ENCODE measurements at regions not wholly inside any gene's neighbourhood (a gene's known extent, or its start where the extent isn't known, plus 50 kb on each side); places are given as distances from the start of the nearest gene placed in this dataset.

DNA sequence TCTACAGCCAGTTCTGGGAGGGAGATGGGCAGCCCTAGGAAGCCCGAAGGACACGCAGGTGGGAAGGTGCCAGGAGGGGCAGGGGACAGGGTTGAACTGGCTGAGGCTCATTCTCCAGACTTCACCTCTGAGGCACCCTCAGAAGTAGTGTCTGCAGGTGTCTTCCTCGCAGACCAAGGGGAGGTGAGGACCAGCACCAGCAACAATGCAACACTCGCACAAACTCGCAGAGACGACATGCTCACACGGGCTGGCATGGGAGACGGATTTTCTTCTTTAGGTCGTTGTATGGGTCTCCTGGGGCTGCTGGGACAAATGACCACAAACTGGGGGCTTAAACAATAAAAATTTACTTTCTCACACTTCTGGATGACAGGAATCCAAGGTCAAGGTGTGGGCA is 132.2 kb upstream of the FOXF1 start:
- H3K27ac ChIP-seq (ENCODE audit: insufficient read depth in 1 of 2, low read depth in 1 of 2, low read length in 2 of 2, poor library complexity in 1 of 2, severe bottlenecking in 2 of 2): no peak overlapping the region
- H3K4me3 ChIP-seq (ENCODE audit: control insufficient read depth in 1 of 7, extremely low read depth in 1 of 7, insufficient read depth in 4 of 7, low read depth in 2 of 7, low read length in 6 of 7): no peak overlapping the region
- no peak for DNase-seq
- no peaks in the 10 kb centered on the region for H3K36me3 ChIP-seq (ENCODE audit: control insufficient read depth in 4 of 4, insufficient read depth in 4 of 4, low read length in 3 of 4)
- H3K9me3 ChIP-seq (ENCODE audit: control extremely low read depth in 1 of 5, control insufficient read depth in 4 of 5, insufficient read depth in 2 of 5, low read depth in 1 of 5, low read length in 4 of 5): peaks cover 0 to 10% (median 5%) of the 10 kb centered on the region in 5 experiments
- WGBS (ENCODE audit: insufficient coverage): 96% methylated on average over 9 of the region's 9 CpGs
- peaks cover 0 to 2% (median 0%) of the 10 kb centered on the region in 4 experiments for H3K4me1 ChIP-seq (ENCODE audit: control extremely low read depth in 1 of 4, control insufficient read depth in 4 of 4, insufficient read depth in 4 of 4, low read length in 3 of 4)
- POLR2A ChIA-PET: no interaction called here
- H3K27me3 ChIP-seq (replicated peaks in 2 of 5; ENCODE audit: control insufficient read depth in 4 of 5, insufficient read depth in 5 of 5, low read length in 4 of 5): peaks cover 1 to 69% (median 5%) of the 10 kb centered on the region in 5 experiments
- CTCF ChIA-PET: no interaction called here

DNA sequence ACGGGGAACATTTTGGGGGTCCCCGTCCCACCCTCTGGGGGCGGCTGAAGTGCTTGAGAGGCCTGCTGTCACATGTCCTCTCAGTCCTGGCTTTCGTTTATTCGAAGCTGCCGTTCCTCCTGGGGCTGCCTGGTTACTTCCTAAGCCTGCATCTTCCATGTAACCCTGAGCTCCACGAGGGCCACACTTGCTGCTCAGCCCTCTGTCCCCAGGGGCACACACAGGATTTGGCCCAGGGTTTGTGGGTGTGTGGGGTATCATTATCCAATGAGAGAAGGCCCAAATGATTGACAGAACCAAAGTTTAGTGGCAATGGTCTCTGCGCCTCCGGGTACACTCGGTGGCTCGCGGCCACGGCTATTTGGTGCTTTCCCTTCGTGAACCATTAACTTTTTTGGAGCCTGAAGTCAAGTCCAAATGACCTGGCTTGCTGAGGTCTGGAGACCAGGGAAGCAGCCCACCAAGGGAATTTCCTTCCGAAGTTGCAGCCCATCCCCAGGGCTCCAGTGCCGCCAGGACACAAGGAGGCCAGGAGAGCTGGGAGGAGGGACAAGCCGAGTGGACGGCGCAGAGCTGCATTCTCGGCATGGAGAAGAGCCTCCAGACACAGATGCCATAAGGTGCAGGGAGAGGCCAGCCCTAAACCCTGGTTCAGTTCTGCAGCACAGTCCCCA is 131.4 kb upstream of the FOXF1 start:
- DNase-seq: no peak
- H3K27me3 ChIP-seq (replicated peaks in 2 of 5; ENCODE audit: control insufficient read depth in 4 of 5, insufficient read depth in 5 of 5, low read length in 4 of 5): peaks cover 2 to 73% (median 7%) of the 10 kb centered on the region in 5 experiments
- 91% methylated on average over 16 of the region's 20 CpGs for WGBS (ENCODE audit: insufficient coverage)

DNA sequence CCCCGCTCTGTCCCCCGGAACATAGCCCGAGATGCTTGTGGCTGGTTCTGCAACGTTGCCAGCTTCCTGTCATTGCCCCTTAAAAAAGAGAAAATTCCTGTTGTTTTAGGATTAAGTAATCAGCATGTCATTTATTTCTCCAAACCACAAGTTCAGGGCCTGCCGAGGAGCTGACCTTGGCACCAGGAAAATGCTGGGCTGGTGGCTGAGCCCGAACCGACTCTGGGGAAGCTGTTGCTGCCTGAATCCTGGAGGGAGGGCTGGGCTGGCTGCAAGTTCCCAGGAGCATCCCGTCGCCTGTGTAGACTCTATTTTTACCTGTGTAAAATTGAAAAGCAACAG is 130.9 kb upstream of the FOXF1 start:
- 39% methylated on average over 7 of the region's 9 CpGs for WGBS (ENCODE audit: insufficient coverage)
- no peak overlapping the region for H3K4me3 ChIP-seq (ENCODE audit: control insufficient read depth in 1 of 7, extremely low read depth in 1 of 7, insufficient read depth in 4 of 7, low read depth in 2 of 7, low read length in 6 of 7)
- no peaks in the 10 kb centered on the region for H3K36me3 ChIP-seq (ENCODE audit: control insufficient read depth in 4 of 4, insufficient read depth in 4 of 4, low read length in 3 of 4)
- POLR2A ChIA-PET: no interaction called here
- H3K9me3 ChIP-seq (ENCODE audit: control extremely low read depth in 1 of 5, control insufficient read depth in 4 of 5, insufficient read depth in 2 of 5, low read depth in 1 of 5, low read length in 4 of 5): peaks cover 0 to 5% (median 2%) of the 10 kb centered on the region in 5 experiments
- no peak for DNase-seq
- CTCF ChIA-PET: no interaction called here
- peaks cover 2 to 73% (median 7%) of the 10 kb centered on the region in 5 experiments for H3K27me3 ChIP-seq (replicated peaks in 2 of 5; ENCODE audit: control insufficient read depth in 4 of 5, insufficient read depth in 5 of 5, low read length in 4 of 5)
- H3K27ac ChIP-seq (ENCODE audit: insufficient read depth in 1 of 2, low read depth in 1 of 2, low read length in 2 of 2, poor library complexity in 1 of 2, severe bottlenecking in 2 of 2): no peak overlapping the region
- peaks cover 0 to 2% (median 0%) of the 10 kb centered on the region in 4 experiments for H3K4me1 ChIP-seq (ENCODE audit: control extremely low read depth in 1 of 4, control insufficient read depth in 4 of 4, insufficient read depth in 4 of 4, low read length in 3 of 4)

More for the DNA sequence above, 131.4 kb upstream of the FOXF1 start:
- Histone ChIP-seq H3K36me3 (ENCODE audit: control insufficient read depth in 4 of 4, insufficient read depth in 4 of 4, low read length in 3 of 4) (no peaks in the 10 kb centered on the region), H3K9me3 (ENCODE audit: control extremely low read depth in 1 of 5, control insufficient read depth in 4 of 5, insufficient read depth in 2 of 5, low read depth in 1 of 5, low read length in 4 of 5) (peaks cover 0 to 7% (median 5%) of the 10 kb centered on the region in 5 experiments), H3K27ac (ENCODE audit: insufficient read depth in 1 of 2, low read depth in 1 of 2, low read length in 2 of 2, poor library complexity in 1 of 2, severe bottlenecking in 2 of 2) (no peak overlapping the region), H3K4me3 (ENCODE audit: control insufficient read depth in 1 of 7, extremely low read depth in 1 of 7, insufficient read depth in 4 of 7, low read depth in 2 of 7, low read length in 6 of 7) (no peak overlapping the region), H3K4me1 (ENCODE audit: control extremely low read depth in 1 of 4, control insufficient read depth in 4 of 4, insufficient read depth in 4 of 4, low read length in 3 of 4) (peaks cover 0 to 2% (median 0%) of the 10 kb centered on the region in 4 experiments)
- POLR2A ChIA-PET: no interaction called here
- CTCF ChIA-PET: no interaction called here

DNA sequence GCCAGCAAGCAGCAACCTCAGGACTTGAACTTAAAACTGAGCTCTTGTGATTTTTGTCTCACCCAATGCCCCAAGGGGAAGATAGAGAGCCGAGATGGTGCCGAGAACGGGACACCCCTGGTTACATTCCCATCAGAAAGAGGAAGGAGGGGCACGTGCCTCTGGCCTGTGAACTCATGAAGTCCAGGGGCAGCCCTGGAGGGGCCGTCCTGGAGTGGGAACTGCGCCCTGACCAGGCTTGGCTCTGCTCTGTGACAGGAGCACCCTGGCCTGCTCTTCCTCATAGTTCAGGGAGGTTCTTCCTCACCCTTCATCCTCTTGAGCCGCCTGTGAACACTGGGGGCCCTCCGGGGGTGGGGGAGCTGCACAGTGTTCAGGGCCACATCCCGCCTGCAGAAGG is 130.3 kb upstream of the FOXF1 start:
- ChIA-PET CTCF (no interaction called here), POLR2A (no interaction called here)
- H3K27me3 ChIP-seq (replicated peaks in 2 of 5; ENCODE audit: control insufficient read depth in 4 of 5, insufficient read depth in 5 of 5, low read length in 4 of 5): peaks cover 2 to 73% (median 5%) of the 10 kb centered on the region in 5 experiments
- WGBS (ENCODE audit: insufficient coverage): 0% methylated on average over 3 of the region's 9 CpGs
- H3K4me1 ChIP-seq (ENCODE audit: control extremely low read depth in 1 of 4, control insufficient read depth in 4 of 4, insufficient read depth in 4 of 4, low read length in 3 of 4): peaks cover 0 to 2% (median 0%) of the 10 kb centered on the region in 4 experiments
- no peak for DNase-seq
- no peak overlapping the region for H3K4me3 ChIP-seq (ENCODE audit: control insufficient read depth in 1 of 7, extremely low read depth in 1 of 7, insufficient read depth in 4 of 7, low read depth in 2 of 7, low read length in 6 of 7)
- H3K27ac ChIP-seq (ENCODE audit: insufficient read depth in 1 of 2, low read depth in 1 of 2, low read length in 2 of 2, poor library complexity in 1 of 2, severe bottlenecking in 2 of 2): no peak overlapping the region
- H3K36me3 ChIP-seq (ENCODE audit: control insufficient read depth in 4 of 4, insufficient read depth in 4 of 4, low read length in 3 of 4): no peaks in the 10 kb centered on the region
- peaks cover 0 to 3% (median 0%) of the 10 kb centered on the region in 5 experiments for H3K9me3 ChIP-seq (ENCODE audit: control extremely low read depth in 1 of 5, control insufficient read depth in 4 of 5, insufficient read depth in 2 of 5, low read depth in 1 of 5, low read length in 4 of 5)

DNA sequence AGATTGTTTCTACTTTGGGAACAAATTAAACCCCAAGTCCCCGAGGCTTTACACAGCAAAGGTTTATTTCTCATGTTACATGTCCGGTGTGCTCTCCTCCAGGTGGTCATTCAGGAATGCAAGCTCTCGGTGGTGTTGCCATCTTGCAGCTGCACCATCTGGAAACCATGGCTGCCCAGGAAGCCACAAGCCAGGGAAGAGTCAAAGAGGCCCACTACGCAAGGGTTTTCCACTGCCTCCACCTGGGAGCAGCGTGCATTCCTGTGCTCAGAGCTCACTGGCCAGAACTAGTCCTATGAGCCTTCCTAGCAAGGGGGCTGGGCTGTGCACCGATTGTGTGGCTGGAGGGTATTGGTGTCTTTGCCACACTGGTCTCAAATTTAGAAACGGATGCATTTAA is 128.8 kb upstream of the FOXF1 start:
- Histone ChIP-seq H3K36me3 (ENCODE audit: control insufficient read depth in 4 of 4, insufficient read depth in 4 of 4, low read length in 3 of 4) (no peaks in the 10 kb centered on the region), H3K9me3 (ENCODE audit: control extremely low read depth in 1 of 5, control insufficient read depth in 4 of 5, insufficient read depth in 2 of 5, low read depth in 1 of 5, low read length in 4 of 5) (peaks cover 0 to 3% (median 0%) of the 10 kb centered on the region in 5 experiments), H3K4me3 (ENCODE audit: control insufficient read depth in 1 of 7, extremely low read depth in 1 of 7, insufficient read depth in 4 of 7, low read depth in 2 of 7, low read length in 6 of 7) (no peak overlapping the region), H3K27ac (ENCODE audit: insufficient read depth in 1 of 2, low read depth in 1 of 2, low read length in 2 of 2, poor library complexity in 1 of 2, severe bottlenecking in 2 of 2) (no peak overlapping the region), H3K4me1 (ENCODE audit: control extremely low read depth in 1 of 4, control insufficient read depth in 4 of 4, insufficient read depth in 4 of 4, low read length in 3 of 4) (peaks cover 0 to 2% (median 0%) of the 10 kb centered on the region in 4 experiments), H3K27me3 (replicated peaks in 2 of 5; ENCODE audit: control insufficient read depth in 4 of 5, insufficient read depth in 5 of 5, low read length in 4 of 5) (peaks cover 0 to 66% (median 5%) of the 10 kb centered on the region in 5 experiments)
- CTCF ChIA-PET: no interaction called here
- WGBS (ENCODE audit: insufficient coverage): 88% methylated on average over 7 of the region's 7 CpGs
- POLR2A ChIA-PET: no interaction called here
- no peak for DNase-seq

DNA sequence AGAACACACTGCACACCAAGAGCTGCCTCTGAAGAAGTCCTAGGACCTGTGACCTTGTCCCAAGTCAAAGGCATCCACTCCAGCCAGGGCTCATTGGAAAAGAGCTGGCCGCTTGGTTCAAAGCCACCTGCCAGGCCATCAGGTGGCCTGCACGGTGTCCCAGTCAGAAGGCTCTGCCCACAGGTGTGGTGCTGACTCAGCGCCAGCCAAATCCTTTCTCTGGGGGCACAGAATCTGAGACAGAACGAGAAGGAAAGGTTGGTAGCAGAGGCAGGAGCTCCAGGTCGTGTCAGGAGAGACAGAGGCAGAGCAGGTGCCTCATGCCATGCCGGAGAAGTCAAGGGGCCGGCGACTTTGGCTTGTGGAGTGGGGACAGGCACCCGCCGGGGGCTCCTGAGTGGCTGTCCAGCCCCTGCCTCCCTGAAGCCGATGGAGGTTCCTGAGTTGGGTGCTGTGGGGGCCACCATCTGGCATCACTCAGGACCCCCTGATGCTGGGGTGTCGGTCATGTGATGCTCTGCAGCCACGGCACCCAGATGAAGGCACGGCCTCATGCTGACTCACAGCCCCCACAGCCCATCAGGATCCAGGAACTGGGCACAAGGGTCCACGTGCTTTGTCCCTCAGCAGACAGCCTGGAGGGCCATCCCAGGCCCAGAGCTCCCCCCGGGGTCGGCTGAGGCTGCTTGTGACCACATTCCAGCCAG is 128.1 kb upstream of the FOXF1 start:
- Histone ChIP-seq H3K36me3 (ENCODE audit: control insufficient read depth in 4 of 4, insufficient read depth in 4 of 4, low read length in 3 of 4) (no peaks in the 10 kb centered on the region), H3K27me3 (replicated peaks in 2 of 5; ENCODE audit: control insufficient read depth in 4 of 5, insufficient read depth in 5 of 5, low read length in 4 of 5) (peaks cover 0 to 69% (median 5%) of the 10 kb centered on the region in 5 experiments), H3K4me3 (ENCODE audit: control insufficient read depth in 1 of 7, extremely low read depth in 1 of 7, insufficient read depth in 4 of 7, low read depth in 2 of 7, low read length in 6 of 7) (no peak overlapping the region), H3K9me3 (ENCODE audit: control extremely low read depth in 1 of 5, control insufficient read depth in 4 of 5, insufficient read depth in 2 of 5, low read depth in 1 of 5, low read length in 4 of 5) (no peaks in the 10 kb centered on the region), H3K27ac (ENCODE audit: insufficient read depth in 1 of 2, low read depth in 1 of 2, low read length in 2 of 2, poor library complexity in 1 of 2, severe bottlenecking in 2 of 2) (no peak overlapping the region), H3K4me1 (ENCODE audit: control extremely low read depth in 1 of 4, control insufficient read depth in 4 of 4, insufficient read depth in 4 of 4, low read length in 3 of 4) (peaks cover 0 to 2% (median 0%) of the 10 kb centered on the region in 4 experiments)
- 85% methylated on average over 17 of the region's 17 CpGs for WGBS (ENCODE audit: insufficient coverage)
- no peak for DNase-seq
- ChIA-PET CTCF (no interaction called here), POLR2A (no interaction called here)

DNA sequence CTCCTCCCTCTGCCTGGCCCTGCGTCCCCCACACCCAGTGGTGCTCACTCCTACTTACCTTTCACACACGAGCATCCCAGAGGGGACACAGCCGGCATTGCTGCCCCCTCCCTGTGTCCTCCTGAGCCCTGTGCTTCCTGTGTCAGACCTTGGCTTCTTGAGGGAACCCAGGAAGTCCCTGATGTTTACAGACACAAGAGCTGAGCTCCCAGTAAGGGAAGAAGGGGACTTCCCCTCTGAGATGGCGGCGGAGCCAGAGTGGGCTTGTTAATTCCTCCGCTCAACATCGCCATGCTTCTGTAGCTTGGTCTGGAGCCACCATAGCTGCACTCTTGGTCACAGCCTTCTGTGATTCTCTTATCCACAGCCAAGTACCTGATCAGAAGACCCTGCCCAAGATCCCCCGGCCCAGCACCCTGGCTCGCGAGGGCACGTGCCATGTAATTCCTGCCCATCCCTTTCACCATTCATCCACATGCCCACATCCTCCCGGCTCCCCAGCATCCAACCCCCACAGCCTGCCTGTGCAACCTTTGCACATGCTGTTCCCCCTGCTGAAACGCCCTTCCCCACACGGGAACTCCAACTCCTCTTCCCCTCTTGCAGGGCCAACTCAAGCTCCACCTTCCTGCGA is 127.4 kb upstream of the FOXF1 start:
- Histone ChIP-seq H3K9me3 (ENCODE audit: control extremely low read depth in 1 of 5, control insufficient read depth in 4 of 5, insufficient read depth in 2 of 5, low read depth in 1 of 5, low read length in 4 of 5) (no peaks in the 10 kb centered on the region), H3K36me3 (ENCODE audit: control insufficient read depth in 4 of 4, insufficient read depth in 4 of 4, low read length in 3 of 4) (no peaks in the 10 kb centered on the region), H3K4me1 (ENCODE audit: control extremely low read depth in 1 of 4, control insufficient read depth in 4 of 4, insufficient read depth in 4 of 4, low read length in 3 of 4) (peaks cover 0 to 2% (median 0%) of the 10 kb centered on the region in 4 experiments), H3K27ac (ENCODE audit: insufficient read depth in 1 of 2, low read depth in 1 of 2, low read length in 2 of 2, poor library complexity in 1 of 2, severe bottlenecking in 2 of 2) (no peak overlapping the region), H3K27me3 (replicated peaks in 2 of 5; ENCODE audit: control insufficient read depth in 4 of 5, insufficient read depth in 5 of 5, low read length in 4 of 5) (peaks cover 0 to 75% (median 5%) of the 10 kb centered on the region in 5 experiments), H3K4me3 (ENCODE audit: control insufficient read depth in 1 of 7, extremely low read depth in 1 of 7, insufficient read depth in 4 of 7, low read depth in 2 of 7, low read length in 6 of 7) (no peak overlapping the region)
- ChIA-PET POLR2A (no interaction called here), CTCF (no interaction called here)
- DNase-seq: no peak
- WGBS (ENCODE audit: insufficient coverage): 84% methylated on average over 13 of the region's 15 CpGs
